Right cardiac atrium (tissue), 5 donors: ENCODE measurements at regions not wholly inside any gene's neighbourhood (a gene's known extent, or its start where the extent isn't known, plus 50 kb on each side); places are given as distances from the start of the nearest gene placed in this dataset.
"Not testable (repeated sequence)": the region's sequence is repeated elsewhere in the genome, so short reads cannot be mapped to it uniquely, and the experiment has no call there.

Experiments used
- ATAC-seq, 2 donors: fragments of 200-7000 bp; cut with Tn5 transposase; one replicate each; pipeline versions ENCODE4 v1.8.0 to v1.9.1; 2020; ENCODE audit warnings: moderate library complexity in 2 of 2, mild to moderate bottlenecking in 1 of 2
- DNase-seq, 3 donors: peaks; one replicate each; pipeline ENCODE4 v3.0.0-alpha.2; 2020
- H3K27ac ChIP-seq: one replicate; pipeline ENCODE4 v1.5.1; 2013; ENCODE audit warnings: mild to moderate bottlenecking, low read length, control low read depth, moderate library complexity
- H3K27me3 ChIP-seq: one replicate; pipeline ENCODE4 v1.6.1; 2013; ENCODE audit not compliant: control insufficient read depth, insufficient read depth
- H3K4me1 ChIP-seq: one replicate; pipeline ENCODE4 v1.6.1; 2013; ENCODE audit warnings: low read length; ENCODE audit not compliant: control insufficient read depth, insufficient read depth
- H3K4me3 ChIP-seq: one replicate; pipeline ENCODE4 v1.5.1; 2013; ENCODE audit warnings: low read length, control low read depth
- H3K9me3 ChIP-seq: one replicate; pipeline ENCODE4 v1.6.1; 2013; ENCODE audit warnings: low read length; ENCODE audit not compliant: control insufficient read depth
- WGBS: extraction: QIAGEN DNeasy Blood & Tissue Kit; methylation state at CpG from one replicate; pipeline ENCODE4 v1.1.7; 2013; 5-methylcytosine and 5-hydroxymethylcytosine counted together
- intact Hi-C, 4 donors: fragments of 100-400 bp; cut with DNase I; formaldehyde crosslinking; loops; one replicate each; pipeline versions ENCODE4 v1.11.0 to v1.14.0; 2022 to 2023
- donor health status: healthy with polysubstance abuse.
- donor health status: DM: no; HTN: yes; CAD: no.
- donor health status: DM: no; HTN: no; CAD: no.
- donor health status: DM: no; HTN: yes; CAD: no; lungs with severe emphysema.
- donor health status: DM: yes; HTN: yes; CAD: no.

- intact Hi-C loops, result no loop called here
- ATAC-seq, result no peak
These were observed 123.3 kb upstream of the OR4E1 start for GRCh38 chr14:21796916-21797315.

DNA sequence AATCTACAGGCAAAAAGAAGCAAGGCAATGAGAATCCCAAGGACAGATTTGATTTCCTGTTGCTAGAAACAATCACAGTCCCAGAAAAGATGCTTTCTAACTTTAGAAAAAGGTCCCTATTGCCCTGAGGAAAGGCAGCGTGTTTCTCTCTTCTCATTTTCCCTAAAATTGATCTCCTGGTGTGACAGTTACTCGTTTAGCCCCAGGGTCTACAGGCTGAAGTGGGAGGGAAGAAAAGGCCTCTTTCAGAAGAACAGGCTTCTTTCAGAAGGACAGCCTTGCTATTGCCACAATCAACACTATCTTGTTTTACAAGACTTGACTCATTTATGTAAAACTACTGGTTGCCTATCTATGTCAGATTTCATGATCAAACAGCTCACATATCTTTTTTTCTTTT lies 121.8 kb upstream of the OR4E1 start:
- Histone ChIP-seq H3K4me1 (no peaks in the 10 kb centered on the region), H3K27me3 (no peaks in the 10 kb centered on the region), H3K4me3 (no peak overlapping the region), H3K9me3 (no peaks in the 10 kb centered on the region), H3K27ac (no peak overlapping the region)
- ATAC-seq (no peak), DNase-seq (no peak)
- WGBS, result 30% methylated on average over 2 of the region's 2 CpGs
- intact Hi-C loops, result no loop called here

More at GRCh38 chr14:21796916-21797315, 123.3 kb upstream of the OR4E1 start:
- DNase-seq, result no peak
- Histone ChIP-seq H3K4me3 (no peak overlapping the region), H3K9me3 (no peaks in the 10 kb centered on the region), H3K27me3 (no peaks in the 10 kb centered on the region), H3K27ac (no peak overlapping the region), H3K4me1 (no peaks in the 10 kb centered on the region)
- WGBS, result 52% methylated on average over 2 of the region's 2 CpGs

DNA sequence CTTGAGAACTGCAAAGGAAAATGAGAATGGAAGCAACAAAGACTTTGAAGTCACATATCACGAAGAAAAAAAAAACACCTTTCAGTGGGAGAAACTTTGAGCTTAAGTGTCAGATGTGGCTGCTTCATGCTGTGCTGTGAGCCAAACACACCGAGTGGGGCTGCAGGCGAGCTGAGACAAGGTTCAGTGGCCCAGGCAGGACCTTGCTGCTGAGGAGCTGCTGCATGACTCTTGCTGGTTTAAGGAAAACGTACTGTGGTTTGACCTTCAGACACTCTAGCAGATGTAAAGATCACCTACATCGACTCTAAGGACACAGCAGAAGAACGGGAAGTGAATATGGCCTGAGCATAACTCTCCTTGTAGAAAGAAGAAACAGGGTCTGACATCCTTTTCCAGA lies 118.1 kb upstream of the OR4E1 start:
- H3K27ac ChIP-seq, result no peak overlapping the region
- H3K9me3 ChIP-seq, result no peaks in the 10 kb centered on the region
- ATAC-seq (no peak), DNase-seq (no peak)
- H3K27me3 ChIP-seq, result no peaks in the 10 kb centered on the region
- H3K4me3 ChIP-seq, result no peak overlapping the region
- no peaks in the 10 kb centered on the region for H3K4me1 ChIP-seq
- intact Hi-C loops, result no loop called here
- 42% methylated on average over 6 of the region's 6 CpGs for WGBS

GRCh38 chr14:21788687-21789086 lies 115.1 kb upstream of the OR4E1 start:
- DNase-seq, H3K4me3 ChIP-seq, H3K27me3 ChIP-seq, H3K9me3 ChIP-seq, intact Hi-C loops, H3K4me1 ChIP-seq, H3K27ac ChIP-seq, ATAC-seq: not testable (repeated sequence)
- WGBS, result 73% methylated on average over 1 of the region's 1 CpG

DNA sequence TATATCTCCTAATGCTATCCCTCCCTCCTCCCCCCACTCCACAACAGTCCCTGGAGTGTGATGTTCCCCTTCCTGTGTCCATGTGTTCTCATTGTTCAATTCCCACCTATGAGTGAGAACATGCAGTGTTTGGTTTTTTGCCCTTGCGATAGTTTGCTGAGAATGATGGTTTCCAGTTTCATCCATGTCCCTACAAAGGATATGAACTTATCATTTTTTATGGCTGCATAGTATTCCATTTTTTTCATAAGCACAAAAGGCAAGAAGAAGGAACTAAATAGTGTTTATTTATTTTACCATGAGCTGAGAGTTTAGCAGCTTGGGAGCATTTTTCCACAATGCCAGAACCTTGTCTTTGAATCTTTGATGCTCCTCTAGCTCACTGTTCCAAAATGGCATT lies 113.6 kb upstream of the OR4E1 start:
- intact Hi-C loops, H3K27ac ChIP-seq, H3K4me1 ChIP-seq, H3K27me3 ChIP-seq, H3K4me3 ChIP-seq, H3K9me3 ChIP-seq, DNase-seq, ATAC-seq: not testable (repeated sequence)
- 100% methylated on average over 1 of the region's 1 CpG for WGBS

DNA sequence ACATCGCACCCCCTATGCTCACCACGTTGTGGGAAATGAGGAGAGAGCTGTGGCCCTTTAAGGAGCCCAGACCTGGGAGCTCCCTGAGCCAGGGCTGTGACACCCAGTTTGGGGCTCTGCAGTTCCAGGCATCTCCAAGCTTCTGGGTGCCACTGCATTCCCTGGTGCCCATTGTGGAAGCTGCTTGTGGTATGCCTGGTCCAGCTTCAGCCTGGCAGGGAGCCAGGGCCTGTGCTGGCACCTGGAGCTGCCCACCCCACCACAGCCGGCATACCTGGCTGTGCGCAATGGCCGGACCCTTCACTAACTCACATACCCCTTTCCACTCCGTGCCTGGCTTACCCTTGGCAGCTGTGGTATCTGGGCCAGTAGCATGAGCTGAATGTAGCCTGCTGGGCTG lies 107.9 kb upstream of the OR4E1 start:
- no peak overlapping the region for H3K27ac ChIP-seq
- 89% methylated on average over 6 of the region's 6 CpGs for WGBS
- no peaks in the 10 kb centered on the region for H3K9me3 ChIP-seq
- H3K4me1 ChIP-seq, result no peaks in the 10 kb centered on the region
- DNase-seq, result no peak
- intact Hi-C loops, result no loop called here
- no peaks in the 10 kb centered on the region for H3K27me3 ChIP-seq
- H3K4me3 ChIP-seq, result no peak overlapping the region
- ATAC-seq, result no peak

- DNase-seq (peak in 1 of 3 donors; percentile 38), ATAC-seq (no peak)
- 78% methylated on average over 14 of the region's 14 CpGs for WGBS
- no peak overlapping the region for H3K27ac ChIP-seq
- H3K4me1 ChIP-seq, result no peaks in the 10 kb centered on the region
- H3K27me3 ChIP-seq, result no peaks in the 10 kb centered on the region
- no peak overlapping the region for H3K4me3 ChIP-seq
- no peaks in the 10 kb centered on the region for H3K9me3 ChIP-seq
- intact Hi-C loops, result no loop called here
These were observed 106.9 kb upstream of the OR4E1 start for GRCh38 chr14:21780429-21781084.

DNA sequence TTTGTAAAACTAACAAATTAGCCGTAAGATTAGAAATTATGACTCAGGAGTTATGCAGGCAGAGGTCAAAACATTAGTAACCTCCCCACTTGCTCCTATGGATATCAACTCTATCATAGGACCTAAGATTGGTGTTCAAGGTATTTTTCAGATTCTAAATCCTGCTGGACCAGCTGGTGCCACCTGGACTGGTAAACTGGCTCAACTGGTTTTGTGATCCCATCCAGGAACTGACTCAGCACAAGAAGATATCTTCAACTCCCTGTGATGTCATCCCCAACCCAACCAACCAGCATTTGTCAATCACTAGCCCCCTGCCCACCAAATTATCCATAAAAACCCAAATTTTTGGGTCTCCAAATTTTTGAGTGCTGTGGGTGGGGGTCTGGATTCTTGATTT lies 98.1 kb upstream of the OR4E1 start:
- no peaks in the 10 kb centered on the region for H3K4me1 ChIP-seq
- H3K4me3 ChIP-seq, result no peak overlapping the region
- H3K9me3 ChIP-seq, result no peaks in the 10 kb centered on the region
- intact Hi-C loops, result no loop called here
- WGBS, result 76% methylated on average over 1 of the region's 1 CpG
- ATAC-seq (no peak), DNase-seq (no peak)
- H3K27ac ChIP-seq, result no peak overlapping the region
- H3K27me3 ChIP-seq, result no peaks in the 10 kb centered on the region

DNA sequence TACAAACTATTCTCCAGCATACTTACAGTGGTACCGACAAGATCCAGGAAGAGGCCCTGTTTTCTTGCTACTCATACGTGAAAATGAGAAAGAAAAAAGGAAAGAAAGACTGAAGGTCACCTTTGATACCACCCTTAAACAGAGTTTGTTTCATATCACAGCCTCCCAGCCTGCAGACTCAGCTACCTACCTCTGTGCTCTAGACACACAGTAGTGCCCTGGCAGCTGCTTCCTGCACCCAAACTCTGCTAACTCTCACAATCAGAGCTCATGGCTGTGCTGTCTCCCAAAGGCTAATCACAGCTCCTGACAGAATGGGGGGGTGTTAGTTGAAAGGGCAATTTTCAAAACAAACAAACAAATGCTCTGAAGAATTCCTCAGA lies 95.2 kb upstream of the OR4E1 start:
- Histone ChIP-seq H3K4me3 (no peak overlapping the region), H3K4me1 (no peaks in the 10 kb centered on the region), H3K9me3 (no peaks in the 10 kb centered on the region), H3K27ac (no peak overlapping the region), H3K27me3 (no peaks in the 10 kb centered on the region)
- DNase-seq (no peak), ATAC-seq (no peak)
- WGBS, result 54% methylated on average over 2 of the region's 2 CpGs
- intact Hi-C loops, result no loop called here

DNA sequence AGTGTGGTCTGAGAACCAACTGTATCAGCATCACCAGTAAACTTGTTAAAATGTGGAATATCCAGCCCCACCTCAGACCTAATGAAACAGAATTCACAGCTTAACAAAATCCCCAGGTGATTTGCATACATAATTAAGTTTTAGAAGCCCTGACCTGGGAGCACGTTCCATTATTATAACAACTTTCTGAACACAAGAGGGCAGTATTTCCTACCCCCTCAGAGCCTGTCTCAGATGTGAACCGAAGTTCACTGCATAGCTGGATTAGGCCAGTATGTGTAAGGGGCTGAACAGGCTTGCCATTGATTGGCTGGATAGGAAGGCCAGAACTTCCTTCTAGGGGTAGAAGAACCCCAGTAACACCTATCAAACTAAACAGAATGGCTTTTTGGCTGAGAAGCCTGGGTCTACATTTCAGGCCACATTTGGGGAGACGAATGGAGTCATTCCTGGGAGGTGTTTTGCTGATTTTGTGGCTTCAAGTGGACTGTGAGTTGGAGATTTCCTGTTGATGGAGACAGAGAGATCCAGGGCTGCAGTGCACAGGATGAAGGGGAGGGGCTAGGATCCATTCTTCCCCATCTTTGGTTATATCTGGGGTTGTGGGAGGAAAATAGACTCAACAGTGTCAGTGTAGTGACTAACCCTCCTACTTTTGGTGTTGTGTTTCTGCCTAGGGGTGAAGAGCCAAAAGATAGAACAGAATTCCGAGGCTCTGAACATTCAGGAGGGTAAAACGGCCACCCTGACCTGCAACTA lies 94.7 kb upstream of the OR4E1 start:
- 39% methylated on average over 5 of the region's 5 CpGs for WGBS
- no peak for ATAC-seq
- intact Hi-C loops, result no loop called here
- Histone ChIP-seq H3K9me3 (no peaks in the 10 kb centered on the region), H3K4me1 (no peaks in the 10 kb centered on the region), H3K27ac (no peak overlapping the region), H3K4me3 (no peak overlapping the region), H3K27me3 (no peaks in the 10 kb centered on the region)
- DNase-seq, result no peak

DNA sequence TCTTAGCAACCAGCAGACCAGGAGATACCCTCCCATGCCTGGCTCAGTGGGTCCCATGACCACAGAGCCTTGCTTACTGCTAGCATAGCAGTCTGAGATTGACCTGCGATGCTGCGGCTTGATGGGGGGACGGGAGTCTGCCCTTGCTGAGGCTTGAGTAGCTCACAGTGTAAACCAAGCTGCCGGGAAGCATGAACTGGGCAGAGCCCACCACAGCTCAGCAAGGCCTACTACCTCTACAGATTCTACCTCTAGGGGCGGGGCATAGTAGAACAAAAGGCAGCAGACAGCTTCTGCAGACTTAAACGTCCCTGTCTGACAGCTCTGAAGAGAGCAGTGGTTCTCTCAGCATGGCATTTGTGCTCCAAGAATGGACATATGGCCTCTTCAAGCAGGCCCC lies 86.7 kb upstream of the OR4E1 start:
- DNase-seq, H3K4me3 ChIP-seq, intact Hi-C loops, H3K27ac ChIP-seq, H3K9me3 ChIP-seq, ATAC-seq, H3K27me3 ChIP-seq, H3K4me1 ChIP-seq: not testable (repeated sequence)
- 55% methylated on average over 6 of the region's 6 CpGs for WGBS
